H9 (cell line): ENCODE measurements at regions not wholly inside any gene's neighbourhood (a gene's known extent, or its start where the extent isn't known, plus 50 kb on each side); places are given as distances from the start of the nearest gene placed in this dataset.

ENCODE experiments used
- DNase-seq: peaks from one replicate; pipeline ENCODE4 v3.0.0-alpha.2; 2017
- H2AFZ ChIP-seq: one replicate; pipeline ENCODE4 v1.6.1; 2013; ENCODE audit warnings: mild to moderate bottlenecking, low read length, control low read depth, moderate library complexity
- H2AK5ac ChIP-seq: 2 replicates; pipeline ENCODE4 v1.6.1; 2013; ENCODE audit warnings: low read length, control low read depth, mixed read lengths; ENCODE audit not compliant: insufficient read length
- H2BK120ac ChIP-seq: one replicate; pipeline ENCODE4 v1.6.1; 2013; ENCODE audit warnings: low read depth, mild to moderate bottlenecking, low read length, control low read depth, inconsistent platforms; ENCODE audit not compliant: poor library complexity, severe bottlenecking
- H2BK12ac ChIP-seq: 2 replicates; pipeline ENCODE4 v1.6.1; 2013; ENCODE audit warnings: low read length, control low read depth, mixed read lengths, low read depth; ENCODE audit not compliant: insufficient read length
- H2BK15ac ChIP-seq: 2 replicates; pipeline ENCODE4 v1.6.1; 2013; ENCODE audit warnings: low read depth, low read length, control low read depth
- H2BK20ac ChIP-seq: one replicate; pipeline ENCODE4 v1.6.1; 2013; ENCODE audit warnings: low read depth, mild to moderate bottlenecking, low read length, control low read depth, inconsistent platforms; ENCODE audit not compliant: poor library complexity, severe bottlenecking
- H2BK5ac ChIP-seq: 2 replicates; pipeline ENCODE4 v1.6.1; 2013; ENCODE audit warnings: low read length, control low read depth, mixed read lengths; ENCODE audit not compliant: insufficient read length
- H3K14ac ChIP-seq: 2 replicates; pipeline ENCODE4 v1.6.1; 2013; ENCODE audit warnings: low read length, control low read depth; ENCODE audit not compliant: insufficient read depth
- H3K18ac ChIP-seq: 2 replicates; pipeline ENCODE4 v1.6.1; 2013; ENCODE audit warnings: low read depth, mild to moderate bottlenecking, mixed read lengths, low read length, control low read depth; ENCODE audit not compliant: insufficient read length
- H3K23ac ChIP-seq: 2 replicates; pipeline ENCODE4 v1.6.1; 2013; ENCODE audit warnings: low read length, control low read depth, mixed read lengths, low read depth; ENCODE audit not compliant: insufficient read length
- H3K23me2 ChIP-seq: 2 replicates; pipeline ENCODE4 v1.6.1; 2013; ENCODE audit warnings: low read depth, mild to moderate bottlenecking, mixed read lengths, low read length, control low read depth; ENCODE audit not compliant: insufficient read length, poor library complexity, severe bottlenecking
- H3K27ac ChIP-seq: 2 replicates; pipeline ENCODE4 v1.5.1; 2013; ENCODE audit warnings: low read length, control low read depth, mixed read lengths, low read depth; ENCODE audit not compliant: insufficient read length
- H3K27me3 ChIP-seq: 2 replicates; pipeline ENCODE4 v1.6.1; 2013; ENCODE audit warnings: low read length, control low read depth, inconsistent platforms; ENCODE audit not compliant: insufficient read depth
- H3K4ac ChIP-seq: 2 replicates; pipeline ENCODE4 v1.6.1; 2013; ENCODE audit warnings: low read depth, mild to moderate bottlenecking, control low read depth, inconsistent platforms, low read length, moderate library complexity
- H3K4me1 ChIP-seq: 2 replicates; pipeline ENCODE4 v1.6.1; 2013; ENCODE audit warnings: low read length, control low read depth, inconsistent platforms; ENCODE audit not compliant: insufficient read depth
- H3K4me2 ChIP-seq: 2 replicates; pipeline ENCODE4 v1.6.1; 2013; ENCODE audit warnings: low read length, control low read depth, mixed read lengths; ENCODE audit not compliant: insufficient read length, insufficient read depth
- H3K56ac ChIP-seq: 2 replicates; pipeline ENCODE4 v1.6.1; 2013; ENCODE audit warnings: low read depth, mild to moderate bottlenecking, mixed read lengths, low read length, control low read depth; ENCODE audit not compliant: insufficient read length
- H3K79me1 ChIP-seq: 2 replicates; pipeline ENCODE4 v1.6.1; 2013; ENCODE audit warnings: low read depth, mild to moderate bottlenecking, moderate library complexity, low read length, control low read depth, inconsistent platforms; ENCODE audit not compliant: insufficient read depth, poor library complexity, severe bottlenecking
- H3K79me2 ChIP-seq: 2 replicates; pipeline ENCODE4 v1.6.1; 2013; ENCODE audit warnings: low read length, control low read depth, inconsistent platforms; ENCODE audit not compliant: insufficient read depth
- H3K9ac ChIP-seq: 2 replicates; pipeline ENCODE4 v1.6.1; 2013; ENCODE audit warnings: low read length, control low read depth, mixed read lengths; ENCODE audit not compliant: insufficient read length; ENCODE audit errors: extremely low read depth
- H3K9me3 ChIP-seq: one replicate; pipeline ENCODE4 v1.6.1; 2013; ENCODE audit warnings: low read depth, low read length, inconsistent platforms; ENCODE audit not compliant: control insufficient read depth
- H3T11ph ChIP-seq: one replicate; pipeline ENCODE4 v1.6.1; 2013; ENCODE audit warnings: mild to moderate bottlenecking, low read length, control low read depth, inconsistent platforms
- H4K20me1 ChIP-seq: one replicate; pipeline ENCODE4 v1.6.1; 2013; ENCODE audit not compliant: control insufficient read depth, insufficient read length, insufficient read depth
- H4K5ac ChIP-seq: 2 replicates; pipeline ENCODE4 v1.6.1; 2013; ENCODE audit warnings: low read depth, mild to moderate bottlenecking, mixed read lengths, low read length, control low read depth; ENCODE audit not compliant: insufficient read length
- H4K8ac ChIP-seq: replicated peaks from 2 replicates; pipeline ENCODE4 v1.6.1; 2013; ENCODE audit warnings: low read length, control low read depth, mixed read lengths, low read depth; ENCODE audit not compliant: insufficient read length
- H4K91ac ChIP-seq: 2 replicates; pipeline ENCODE4 v1.6.1; 2013; ENCODE audit warnings: low read depth, mild to moderate bottlenecking, moderate library complexity, mixed read lengths, low read length, control low read depth; ENCODE audit not compliant: insufficient read length
- H3K27ac Mint-ChIP-seq, 3 experiments: 2 replicates in 2 of 3; 3 replicates in 1 of 3; pipeline ENCODE4 v1.8.0; 2020 to 2021; ENCODE audit warnings: mixed read lengths in 3 of 3, mild to moderate bottlenecking in 1 of 3, moderate library complexity in 1 of 3
- H3K27me3 Mint-ChIP-seq: 2 replicates; pipeline ENCODE4 v1.8.0; 2021; ENCODE audit warnings: low read depth, mild to moderate bottlenecking, moderate library complexity, mixed read lengths
- H3K36me3 Mint-ChIP-seq, 3 experiments: 2 replicates in 2 of 3; 3 replicates in 1 of 3; pipeline ENCODE4 v1.8.0; 2020 to 2021; ENCODE audit warnings: low read depth in 3 of 3, mixed read lengths in 3 of 3; ENCODE audit not compliant: insufficient read depth in 1 of 3
- H3K4me1 Mint-ChIP-seq, 2 experiments: 2 replicates each; pipeline ENCODE4 v1.8.0; 2020; ENCODE audit warnings: mixed read lengths in 2 of 2
- H3K4me3 Mint-ChIP-seq, 2 experiments: 2 replicates in 1 of 2; 3 replicates in 1 of 2; pipeline ENCODE4 v1.8.0; 2020 to 2021; ENCODE audit warnings: mild to moderate bottlenecking in 2 of 2, mixed read lengths in 2 of 2, moderate library complexity in 1 of 2
- H3K9me3 Mint-ChIP-seq, 2 experiments: 2 replicates in 1 of 2; 3 replicates in 1 of 2; pipeline ENCODE4 v1.8.0; 2020; ENCODE audit warnings: mild to moderate bottlenecking in 2 of 2, mixed read lengths in 2 of 2, moderate library complexity in 1 of 2
- CTCF ChIP-seq: fragments of 200-600 bp; sonication (generic); conservative IDR thresholded peaks from 3 replicates; pipeline ENCODE4 v1.8.0; 2021; ENCODE audit warnings: antibody characterized with exemption, mild to moderate bottlenecking
- WGBS: extraction: QIAGEN DNeasy Blood & Tissue Kit; methylation state at CpG from one replicate; pipeline ENCODE4 v1.1.7; 2013; ENCODE audit warnings: missing lambda C conversion rate, low lambda C conversion rate, mixed read lengths; ENCODE audit not compliant: insufficient read length; ENCODE audit errors: extremely low coverage; 5-methylcytosine and 5-hydroxymethylcytosine counted together

- Histone ChIP-seq H3K27ac (no peak overlapping the region), H4K5ac (no peak overlapping the region), H3K79me2 (no peaks in the 10 kb centered on the region), H4K91ac (no peak overlapping the region), H2BK20ac (no peak overlapping the region), H3K79me1 (no peaks in the 10 kb centered on the region), H2AK5ac (no peak overlapping the region), H2BK12ac (no peak overlapping the region), H2AFZ (no peak overlapping the region), H3K4me1 (no peaks in the 10 kb centered on the region), H3K4ac (no peak overlapping the region), H4K20me1 (no peaks in the 10 kb centered on the region), H3K9ac (no peak overlapping the region), H3K23ac (no peak overlapping the region), H3K18ac (no peak overlapping the region), H2BK5ac (no peak overlapping the region), H3K14ac (no peak overlapping the region), H3K27me3 (no peaks in the 10 kb centered on the region), H4K8ac (no peak overlapping the region), H2BK120ac (no peak overlapping the region), H3K4me2 (no peak overlapping the region), H3K56ac (no peak overlapping the region), H2BK15ac (no peak overlapping the region), H3K23me2 (no peaks in the 10 kb centered on the region), H3T11ph (no peak overlapping the region), H3K9me3 (no peaks in the 10 kb centered on the region)
- H3K4me3 Mint-ChIP-seq = no peak overlapping the region
- H3K27ac Mint-ChIP-seq = no peak overlapping the region
- DNase-seq = no peak
- H3K9me3 Mint-ChIP-seq = peaks cover 3% of the 10 kb centered on the region in 2 experiments; a peak in 3 of 5 replicates
- no CpG with 5 or more reads among the region's 2 CpGs for WGBS
- no peaks in the 10 kb centered on the region; a peak in 1 of 7 replicates for H3K36me3 Mint-ChIP-seq
- peaks cover 2% of the 10 kb centered on the region for H3K27me3 Mint-ChIP-seq
- TF ChIP-seq CTCF = no peak
- H3K4me1 Mint-ChIP-seq = peaks cover 17 to 22% of the 10 kb centered on the region in 2 experiments
Observed at GRCh38 chr1:14129009-14129408, 429.0 kb downstream of the PRDM2 start.
